KMS-11 (cell line): ENCODE measurements at regions not wholly inside any gene's neighbourhood (a gene's known extent, or its start where the extent isn't known, plus 50 kb on each side); places are given as distances from the start of the nearest gene placed in this dataset.

Experiments used
- H2AFZ ChIP-seq: fragments of 200-600 bp; sonication (generic); 2 replicates; pipeline ENCODE4 v1.6.1; 2016; ENCODE audit warnings: antibody characterized with exemption, mixed run types, low read depth
- H3K27ac ChIP-seq: fragments of 200-600 bp; sonication (generic); 2 replicates; pipeline ENCODE4 v1.6.1; 2016; ENCODE audit warnings: mild to moderate bottlenecking, mixed run types
- H3K27me3 ChIP-seq: fragments of 200-600 bp; sonication (generic); 2 replicates; pipeline ENCODE4 v1.6.1; 2017; ENCODE audit warnings: mild to moderate bottlenecking, low read depth, mixed run types, moderate library complexity; ENCODE audit not compliant: insufficient read depth
- H3K36me3 ChIP-seq: fragments of 200-600 bp; sonication (generic); 2 replicates; pipeline ENCODE4 v1.6.1; 2017; ENCODE audit warnings: mild to moderate bottlenecking, mixed run types; ENCODE audit not compliant: insufficient read depth
- H3K4me1 ChIP-seq: fragments of 200-600 bp; sonication (generic); 2 replicates; pipeline ENCODE4 v1.6.1; 2016; ENCODE audit warnings: mild to moderate bottlenecking, low read depth, mixed run types; ENCODE audit not compliant: poor library complexity, severe bottlenecking
- H3K4me2 ChIP-seq: fragments of 200-600 bp; sonication (generic); 2 replicates; pipeline ENCODE4 v1.7.0; 2016; ENCODE audit warnings: mild to moderate bottlenecking, mixed run types
- H3K4me3 ChIP-seq: fragments of 200-600 bp; sonication (generic); IDR thresholded peaks from 2 replicates; pipeline ENCODE4 v1.6.1; 2017; ENCODE audit warnings: low read depth, low read length, mixed read lengths; ENCODE audit not compliant: insufficient read depth
- H3K79me2 ChIP-seq: fragments of 200-600 bp; sonication (generic); 2 replicates; pipeline ENCODE4 v1.6.1; 2016; ENCODE audit warnings: low read depth, mixed run types; ENCODE audit not compliant: insufficient read depth
- H3K9ac ChIP-seq: fragments of 200-600 bp; sonication (generic); 2 replicates; pipeline ENCODE4 v1.6.1; 2016; ENCODE audit warnings: mild to moderate bottlenecking, mixed run types
- H4K20me1 ChIP-seq: fragments of 200-600 bp; sonication (generic); 2 replicates; pipeline ENCODE4 v1.6.1; 2016; ENCODE audit warnings: mild to moderate bottlenecking, mixed run types; ENCODE audit not compliant: insufficient read depth
- TF ChIP-seq, protein P1 (sequence below): fragments of 200-600 bp; sonication (generic); conservative IDR thresholded peaks from 2 replicates; pipeline ENCODE4 v1.6.1; 2017; ENCODE audit warnings: low read depth, mild to moderate bottlenecking, antibody characterized with exemption, low read length, moderate library complexity, mixed read lengths

DNA sequence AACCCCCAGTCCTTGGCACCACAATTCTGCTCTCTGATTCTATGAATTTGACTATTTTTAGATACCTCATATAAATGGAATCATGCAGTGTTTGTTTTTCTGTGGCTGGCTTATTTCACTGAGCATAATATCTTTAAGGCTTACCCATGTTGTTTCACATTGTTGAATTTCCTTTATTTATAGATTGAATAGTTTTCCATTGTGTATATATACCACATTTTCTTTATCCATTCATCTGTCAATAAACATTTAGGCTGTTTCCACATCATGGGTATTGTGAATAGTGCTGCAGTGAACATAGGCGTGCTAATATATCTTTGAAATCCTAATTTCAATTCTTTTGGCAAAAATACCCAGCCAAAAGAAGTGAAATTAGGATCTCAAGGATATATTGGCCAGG is 126.7 kb upstream of the SLC38A2 start:
- peaks cover 65% of the 10 kb centered on the region for H3K4me1 ChIP-seq
- no peaks in the 10 kb centered on the region for H3K36me3 ChIP-seq
- no peak overlapping the region for H3K4me3 ChIP-seq
- no peaks in the 10 kb centered on the region for H4K20me1 ChIP-seq
- H3K27me3 ChIP-seq, result no peaks in the 10 kb centered on the region
- peak overlapping the region; percentile 21; the same call in 1 of the 2 replicates for H3K9ac ChIP-seq
- TF ChIP-seq, protein P1, sequence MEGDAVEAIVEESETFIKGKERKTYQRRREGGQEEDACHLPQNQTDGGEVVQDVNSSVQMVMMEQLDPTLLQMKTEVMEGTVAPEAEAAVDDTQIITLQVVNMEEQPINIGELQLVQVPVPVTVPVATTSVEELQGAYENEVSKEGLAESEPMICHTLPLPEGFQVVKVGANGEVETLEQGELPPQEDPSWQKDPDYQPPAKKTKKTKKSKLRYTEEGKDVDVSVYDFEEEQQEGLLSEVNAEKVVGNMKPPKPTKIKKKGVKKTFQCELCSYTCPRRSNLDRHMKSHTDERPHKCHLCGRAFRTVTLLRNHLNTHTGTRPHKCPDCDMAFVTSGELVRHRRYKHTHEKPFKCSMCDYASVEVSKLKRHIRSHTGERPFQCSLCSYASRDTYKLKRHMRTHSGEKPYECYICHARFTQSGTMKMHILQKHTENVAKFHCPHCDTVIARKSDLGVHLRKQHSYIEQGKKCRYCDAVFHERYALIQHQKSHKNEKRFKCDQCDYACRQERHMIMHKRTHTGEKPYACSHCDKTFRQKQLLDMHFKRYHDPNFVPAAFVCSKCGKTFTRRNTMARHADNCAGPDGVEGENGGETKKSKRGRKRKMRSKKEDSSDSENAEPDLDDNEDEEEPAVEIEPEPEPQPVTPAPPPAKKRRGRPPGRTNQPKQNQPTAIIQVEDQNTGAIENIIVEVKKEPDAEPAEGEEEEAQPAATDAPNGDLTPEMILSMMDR, result no peak
- peak overlapping the region; percentile 46 for H3K4me2 ChIP-seq
- no peaks in the 10 kb centered on the region for H3K79me2 ChIP-seq
- H3K27ac ChIP-seq, result peak overlapping the region; percentile 65
- peak overlapping the region; percentile 8; the same call in 1 of the 2 replicates for H2AFZ ChIP-seq

DNA sequence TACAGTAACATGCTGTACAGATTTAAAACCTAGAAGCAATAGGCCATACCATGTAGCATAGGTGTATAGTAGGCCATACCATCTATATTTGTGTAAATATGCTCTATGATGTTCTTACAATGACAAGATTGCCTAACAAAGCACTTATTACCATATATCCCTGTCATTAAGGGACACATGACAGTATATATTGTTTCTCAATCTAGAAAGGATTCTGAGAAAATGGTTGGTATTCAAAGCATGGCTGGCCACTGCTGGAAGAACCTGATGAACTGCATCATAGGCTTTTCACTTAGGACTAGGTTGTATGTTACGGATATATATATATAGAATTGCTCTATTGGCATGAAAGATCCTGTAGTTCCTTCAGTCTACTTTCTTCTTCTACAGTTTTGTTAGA is 125.2 kb upstream of the SLC38A2 start:
- TF ChIP-seq, protein P1, result no peak

DNA sequence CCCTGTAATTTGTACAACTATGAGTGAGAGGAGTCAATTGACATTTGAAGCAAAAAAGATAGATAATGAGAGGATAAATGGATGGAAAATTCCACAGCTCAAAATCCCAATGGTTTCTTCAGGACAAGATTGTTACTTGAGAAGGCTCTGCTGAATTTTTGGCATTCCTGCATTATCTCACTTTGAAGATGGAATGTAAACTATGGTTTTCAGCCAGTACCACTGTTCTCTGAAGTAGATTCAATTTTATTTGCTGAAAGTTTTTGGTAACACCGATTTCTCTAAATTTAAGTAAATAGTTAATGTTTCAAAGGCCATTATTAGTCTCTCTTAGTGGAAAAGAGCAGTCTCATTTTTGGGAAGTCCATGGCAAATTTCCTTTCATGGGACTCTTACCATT is 121.9 kb upstream of the SLC38A2 start:
- Histone ChIP-seq H3K9ac (no peak overlapping the region), H3K4me3 (no peak overlapping the region), H3K27ac (no peak overlapping the region), H4K20me1 (no peaks in the 10 kb centered on the region), H3K79me2 (no peaks in the 10 kb centered on the region), H2AFZ (no peak overlapping the region), H3K4me1 (peaks cover 39% of the 10 kb centered on the region), H3K36me3 (no peaks in the 10 kb centered on the region), H3K27me3 (no peaks in the 10 kb centered on the region), H3K4me2 (no peak overlapping the region)
- TF ChIP-seq, protein P1, result no peak

More for the DNA sequence above, 125.2 kb upstream of the SLC38A2 start:
- Histone ChIP-seq H3K9ac (no peak overlapping the region), H3K36me3 (no peaks in the 10 kb centered on the region), H2AFZ (no peak overlapping the region), H3K27ac (no peak overlapping the region), H3K79me2 (no peaks in the 10 kb centered on the region), H3K4me2 (no peak overlapping the region), H4K20me1 (no peaks in the 10 kb centered on the region), H3K4me1 (peaks cover 56% of the 10 kb centered on the region), H3K4me3 (no peak overlapping the region), H3K27me3 (no peaks in the 10 kb centered on the region)

DNA sequence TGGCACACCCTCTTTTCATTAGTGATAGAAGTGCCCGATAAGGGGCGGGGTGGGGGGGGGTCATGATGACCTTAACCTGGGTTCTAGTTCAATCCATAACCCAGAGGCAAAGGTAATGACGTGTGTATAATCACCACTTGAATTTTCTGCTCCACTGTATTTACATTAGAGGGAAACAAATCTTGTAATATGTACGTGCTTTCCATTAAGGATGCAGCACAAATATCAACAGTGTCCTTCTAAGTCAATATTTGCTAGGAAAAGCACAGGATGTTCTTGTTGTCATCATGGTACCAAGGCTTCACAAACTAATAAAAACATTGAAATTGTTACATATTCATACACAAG is 121.2 kb upstream of the SLC38A2 start:
- TF ChIP-seq, protein P1, result no peak
- Histone ChIP-seq H3K4me2 (no peak overlapping the region), H3K4me3 (no peak overlapping the region), H3K27ac (no peak overlapping the region), H3K9ac (no peak overlapping the region), H3K4me1 (peaks cover 32% of the 10 kb centered on the region), H3K36me3 (no peaks in the 10 kb centered on the region), H2AFZ (no peak overlapping the region), H4K20me1 (no peaks in the 10 kb centered on the region), H3K79me2 (no peaks in the 10 kb centered on the region), H3K27me3 (no peaks in the 10 kb centered on the region)
